ENCODE measurements at regions not wholly inside any gene's neighbourhood (a gene's known extent, or its start where the extent isn't known, plus 50 kb on each side); places are given as distances from the start of the nearest gene placed in this dataset.

- no peak for TF ChIP-seq REST (IDR thresholded peaks at IDR 0.05; ENCODE audit: low read depth, low read length)
- no peak for TF ChIP-seq GABPA (IDR thresholded peaks at IDR 0.05; ENCODE audit: low read depth)
- no peak for TF ChIP-seq ZBTB33 (IDR thresholded peaks at IDR 0.05; ENCODE audit: borderline replicate concordance, low read depth)
Observed at GRCh38 chr10:129039406-129040370, 427.4 kb upstream of the MGMT start (continued).

GRCh38 chr10:129040377-129040776 is 426.7 kb upstream of the MGMT start:
- no peaks in the 10 kb centered on the region for H3K9me3 ChIP-seq
- no peaks in the 10 kb centered on the region for H3K27me3 ChIP-seq (ENCODE audit: insufficient read depth)
- no peaks in the 10 kb centered on the region for H4K20me1 ChIP-seq (ENCODE audit: insufficient read depth)
- H3K9me2 ChIP-seq, result no peaks in the 10 kb centered on the region
- H3K36me3 ChIP-seq (replicated peaks in 1 of 2; ENCODE audit: control insufficient read depth in 1 of 2, insufficient read depth in 2 of 2, low read length in 1 of 2), result no peaks in the 10 kb centered on the region
- TF ChIP-seq RCOR1 (IDR thresholded peaks at IDR 0.05; ENCODE audit: low read length), result no peak
- TF ChIP-seq USF1 (IDR thresholded peaks at IDR 0.05; ENCODE audit: borderline replicate concordance, low read depth), result no peak
- no peak for TF ChIP-seq YY1 (IDR thresholded peaks at IDR 0.05; ENCODE audit: low read depth)
- TF ChIP-seq TEAD4 (IDR thresholded peaks at IDR 0.05; ENCODE audit: borderline replicate concordance, insufficient read depth), result no peak
- no peak for TF ChIP-seq FOXJ3 (CRISPR knock-in tag; IDR thresholded peaks at IDR 0.05)
- TF ChIP-seq NRF1 (IDR thresholded peaks at IDR 0.05; ENCODE audit: low read depth, low read length), result no peak
- no peak for TF ChIP-seq RXRA (IDR thresholded peaks at IDR 0.05; ENCODE audit: borderline replicate concordance, low read depth)
- no peak for TF ChIP-seq GATA2 (CRISPR knock-in tag; IDR thresholded peaks at IDR 0.05)
- no peak for TF ChIP-seq EP300 (IDR thresholded peaks at IDR 0.05; ENCODE audit: borderline replicate concordance in 1 of 2, low read depth in 1 of 2, low read length in 1 of 2)
- TF ChIP-seq MXI1 (IDR thresholded peaks at IDR 0.05; ENCODE audit: low read depth, low read length), result no peak
- no peak for TF ChIP-seq CTCF (IDR thresholded peaks at IDR 0.05)
- TF ChIP-seq TCF12 (IDR thresholded peaks at IDR 0.05), result no peak
- TF ChIP-seq JUND (IDR thresholded peaks at IDR 0.05), result no peak
- TF ChIP-seq POLR2AphosphoS5 (IDR thresholded peaks at IDR 0.05; ENCODE audit: low read depth, low read length), result no peak
- TF ChIP-seq FOSL2 (IDR thresholded peaks at IDR 0.05; ENCODE audit: borderline replicate concordance, low read depth), result no peak
- H3K27ac ChIP-seq (ENCODE audit: low read depth in 2 of 2, low read length in 1 of 2), result no peak overlapping the region
- H3K4me1 ChIP-seq (ENCODE audit: control insufficient read depth in 1 of 2, insufficient read depth in 2 of 2, low read depth in 1 of 2, low read length in 1 of 2), result no peaks in the 10 kb centered on the region; a peak in 1 of 4 replicates
- no peak overlapping the region for H2AFZ ChIP-seq (ENCODE audit: low read depth)
- no peaks in the 10 kb centered on the region for H3K79me2 ChIP-seq (ENCODE audit: insufficient read depth)
- H3K4me3 ChIP-seq (ENCODE audit: low read depth in 2 of 2, low read length in 1 of 2), result no peak overlapping the region
- no peak for DNase-seq
- H3K4me2 ChIP-seq, result no peak overlapping the region
- ChIA-PET CTCF (interaction anchor here (1.0 to 2.3 kb wide), 2 partner anchors 9 to 931 kb away, joined by 3 to 7 read pairs; no protein-coding TSS in a partner anchor), POLR2A (no interaction called here)
- WGBS (ENCODE audit: low lambda C conversion rate), result 13% methylated on average over 1 of the region's 1 CpG
- H3F3A ChIP-seq (replicated peaks; ENCODE audit: insufficient read depth), result no peaks in the 10 kb centered on the region
- H3K9ac ChIP-seq, result no peak overlapping the region
